ENCODE measurements at regions not wholly inside any gene's neighbourhood (a gene's known extent, or its start where the extent isn't known, plus 50 kb on each side); places are given as distances from the start of the nearest gene placed in this dataset.

DNA sequence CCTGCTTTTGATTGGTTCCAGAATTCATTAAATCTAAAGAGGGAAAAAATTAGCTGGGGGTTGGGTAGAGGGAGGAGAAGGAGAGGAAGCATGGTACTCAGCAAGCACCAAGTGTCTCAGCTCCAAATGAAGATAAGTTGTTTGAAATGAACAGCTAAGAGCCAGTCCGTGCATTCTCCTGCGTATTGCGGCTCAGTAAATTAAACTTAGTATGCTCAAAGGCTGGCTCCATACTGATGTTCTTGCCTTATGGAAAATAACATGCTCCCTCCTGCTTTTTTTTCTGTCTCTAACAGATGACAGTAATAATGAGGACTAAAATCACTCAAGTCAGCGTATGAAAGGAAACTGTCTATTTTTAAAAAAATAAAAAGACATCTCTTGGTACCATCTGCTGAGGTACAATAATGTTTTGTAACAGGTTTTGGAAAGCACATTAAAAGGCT lies 161.0 kb downstream of the SPATA31D1 start:
- TF ChIP-seq, protein P1, sequence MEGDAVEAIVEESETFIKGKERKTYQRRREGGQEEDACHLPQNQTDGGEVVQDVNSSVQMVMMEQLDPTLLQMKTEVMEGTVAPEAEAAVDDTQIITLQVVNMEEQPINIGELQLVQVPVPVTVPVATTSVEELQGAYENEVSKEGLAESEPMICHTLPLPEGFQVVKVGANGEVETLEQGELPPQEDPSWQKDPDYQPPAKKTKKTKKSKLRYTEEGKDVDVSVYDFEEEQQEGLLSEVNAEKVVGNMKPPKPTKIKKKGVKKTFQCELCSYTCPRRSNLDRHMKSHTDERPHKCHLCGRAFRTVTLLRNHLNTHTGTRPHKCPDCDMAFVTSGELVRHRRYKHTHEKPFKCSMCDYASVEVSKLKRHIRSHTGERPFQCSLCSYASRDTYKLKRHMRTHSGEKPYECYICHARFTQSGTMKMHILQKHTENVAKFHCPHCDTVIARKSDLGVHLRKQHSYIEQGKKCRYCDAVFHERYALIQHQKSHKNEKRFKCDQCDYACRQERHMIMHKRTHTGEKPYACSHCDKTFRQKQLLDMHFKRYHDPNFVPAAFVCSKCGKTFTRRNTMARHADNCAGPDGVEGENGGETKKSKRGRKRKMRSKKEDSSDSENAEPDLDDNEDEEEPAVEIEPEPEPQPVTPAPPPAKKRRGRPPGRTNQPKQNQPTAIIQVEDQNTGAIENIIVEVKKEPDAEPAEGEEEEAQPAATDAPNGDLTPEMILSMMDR (IDR thresholded peaks at IDR 0.05), result no peak
- no peak for TF ChIP-seq POLR2AphosphoS5 (IDR thresholded peaks at IDR 0.05)
